DMS53 treated with DMSO at 0.1 percent for 48 hours (cell line): ENCODE measurements at regions not wholly inside any gene's neighbourhood (a gene's known extent, or its start where the extent isn't known, plus 50 kb on each side); places are given as distances from the start of the nearest gene placed in this dataset.
"Not testable (repeated sequence)": the region's sequence is repeated elsewhere in the genome, so short reads cannot be mapped to it uniquely, and the experiment has no call there.

Source experiments
- DNase-seq: peaks from one replicate; lab custom pipeline; 2025; ENCODE audit not compliant: unreplicated experiment; lab: John Stamatoyannopoulos, UW

DNA sequence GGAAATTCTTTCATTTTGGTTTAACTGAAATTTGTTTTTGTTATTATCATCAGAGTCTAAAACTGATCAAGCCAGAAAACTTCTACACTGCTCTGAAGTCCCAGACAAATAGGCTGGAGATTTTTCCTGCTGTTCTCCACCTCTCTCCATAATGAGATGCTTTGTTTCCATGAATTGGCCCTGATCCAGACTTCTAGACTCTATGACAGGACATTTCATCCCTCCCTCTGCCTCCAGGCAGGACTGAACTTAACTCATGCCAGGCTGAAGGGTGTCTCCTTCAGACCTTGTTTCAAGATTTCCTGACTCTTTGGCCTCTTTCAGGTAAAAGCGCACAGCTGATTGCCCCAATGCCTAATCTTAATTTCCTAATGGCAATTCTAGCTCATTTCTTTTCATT lies 69.1 kb upstream of the HOXC13 start:
- no peak for DNase-seq

DNA sequence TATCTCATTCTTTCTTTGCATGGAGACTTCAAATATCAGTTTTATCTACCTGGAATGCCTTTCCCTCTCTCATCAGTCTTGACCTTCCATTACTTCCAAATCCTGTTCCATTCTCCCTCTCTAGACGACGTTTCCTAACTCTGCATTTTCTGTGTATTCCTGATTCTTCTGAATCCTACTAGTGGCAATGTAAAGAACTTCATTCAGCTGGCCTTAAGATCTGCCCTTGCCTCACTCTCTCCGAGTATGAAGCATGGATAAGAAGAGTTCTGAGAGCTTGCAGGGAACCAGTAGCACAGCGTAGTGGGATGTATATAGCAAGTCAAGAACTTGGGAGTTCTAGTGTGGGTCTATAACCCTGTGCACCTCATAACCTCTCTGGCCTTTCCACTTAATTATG lies 68.5 kb upstream of the HOXC13 start:
- no peak for DNase-seq

- no peak for DNase-seq
Observed at GRCh38 chr12:53871367-53871766, 67.3 kb upstream of the HOXC13 start.

GRCh38 chr12:53872367-53872766 lies 66.3 kb upstream of the HOXC13 start:
- DNase-seq: no peak

DNA sequence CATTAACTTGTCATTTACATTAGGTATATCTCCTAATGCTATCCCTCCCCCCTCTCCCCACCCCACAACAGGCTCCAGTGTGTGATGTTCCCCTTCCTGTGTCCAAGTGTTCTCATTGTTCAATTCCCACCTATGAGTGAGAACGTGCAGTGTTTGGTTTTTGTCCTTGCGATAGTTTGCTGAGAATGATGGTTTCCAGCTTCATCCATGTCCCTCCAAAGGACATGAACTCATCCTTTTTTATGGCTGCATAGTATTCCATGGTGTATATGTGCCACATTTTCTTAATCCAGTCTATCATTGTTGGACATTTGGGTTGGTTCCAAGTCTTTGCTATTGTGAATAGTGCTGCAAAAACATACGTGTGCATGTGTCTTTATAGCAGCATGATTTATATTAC lies 60.7 kb upstream of the HOXC13 start:
- not testable (repeated sequence) for DNase-seq

DNA sequence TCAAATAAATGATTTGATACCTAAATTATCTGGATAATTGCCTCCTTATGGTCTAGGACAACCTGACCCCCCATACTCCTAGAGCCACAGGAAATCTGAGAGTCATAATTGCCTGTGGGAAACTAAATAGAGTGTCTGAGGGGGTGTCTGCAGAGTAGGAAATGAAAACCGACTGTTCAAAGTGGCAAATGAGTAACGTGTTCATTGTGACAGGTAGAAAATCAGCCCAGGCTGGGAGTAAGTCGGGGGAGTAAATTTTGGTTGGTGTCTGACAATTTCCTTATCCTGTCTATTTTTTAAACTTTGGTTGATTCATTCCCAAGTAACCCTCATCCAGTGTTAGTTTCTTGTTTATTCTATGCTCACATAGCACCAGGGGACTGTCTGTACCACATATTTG lies 51.6 kb upstream of the HOXC13 start:
- DNase-seq: no peak

DNA sequence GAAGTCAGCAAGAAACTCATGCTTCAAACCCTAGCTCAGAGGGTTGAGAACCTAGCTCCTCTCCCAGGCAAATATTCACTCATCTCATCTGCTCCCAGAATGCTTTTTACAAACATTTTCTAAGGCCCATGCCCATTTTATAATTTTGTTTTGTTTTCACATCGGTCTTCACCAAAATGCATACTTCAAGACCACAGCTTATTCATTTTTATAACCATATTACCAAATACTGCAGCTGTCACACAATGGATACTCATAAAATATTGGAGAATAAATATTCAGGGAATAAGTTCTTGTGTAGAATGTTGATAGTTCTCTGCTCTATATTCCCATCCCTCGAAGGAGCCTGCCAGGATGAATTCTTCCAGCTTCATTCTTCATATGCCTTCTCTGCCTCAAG lies 50.8 kb upstream of the HOXC13 start:
- no peak for DNase-seq
